ENCODE measurements at regions not wholly inside any gene's neighbourhood (a gene's known extent, or its start where the extent isn't known, plus 50 kb on each side); places are given as distances from the start of the nearest gene placed in this dataset.

- TF ChIP-seq CTCF (IDR thresholded peaks at IDR 0.05) = no peak
- TF ChIP-seq POLR2A (IDR thresholded peaks at IDR 0.05; ENCODE audit: low read depth) = no peak
Measured at GRCh38 chr11:92067016-92067415, 157.6 kb upstream of the FAT3 start.
